HG03565 (cell line): ENCODE measurements at regions not wholly inside any gene's neighbourhood (a gene's known extent, or its start where the extent isn't known, plus 50 kb on each side); places are given as distances from the start of the nearest gene placed in this dataset.
"Not testable (repeated sequence)": the region's sequence is repeated elsewhere in the genome, so short reads cannot be mapped to it uniquely, and the experiment has no call there.

Source experiments
- ATAC-seq: cut with Tn5 transposase; IDR thresholded peaks from one replicate; pipeline ENCODE4 v1.9.1; 2021; ENCODE audit warnings: mild to moderate bottlenecking, moderate library complexity; ENCODE audit not compliant: unreplicated experiment

DNA sequence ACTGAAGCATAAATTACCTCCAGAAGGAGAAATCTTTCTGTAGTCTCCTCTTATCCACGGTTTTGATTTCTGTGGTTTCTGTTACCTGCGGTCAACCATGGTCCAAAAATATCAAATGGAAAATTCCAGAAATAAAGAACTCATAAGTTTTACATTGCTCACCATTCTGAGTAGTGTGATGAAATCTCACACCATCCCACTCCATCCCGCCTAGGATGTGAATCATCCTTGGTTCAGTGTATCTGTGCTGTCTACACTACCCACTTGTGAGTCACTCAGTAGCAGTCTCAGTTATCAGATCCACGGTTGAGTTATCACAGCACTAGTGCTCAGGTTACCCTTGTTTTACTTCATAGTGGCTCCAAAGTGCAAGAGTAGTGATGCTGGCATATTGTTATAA lies 371.2 kb downstream of the NFIB start:
- no peak for ATAC-seq

DNA sequence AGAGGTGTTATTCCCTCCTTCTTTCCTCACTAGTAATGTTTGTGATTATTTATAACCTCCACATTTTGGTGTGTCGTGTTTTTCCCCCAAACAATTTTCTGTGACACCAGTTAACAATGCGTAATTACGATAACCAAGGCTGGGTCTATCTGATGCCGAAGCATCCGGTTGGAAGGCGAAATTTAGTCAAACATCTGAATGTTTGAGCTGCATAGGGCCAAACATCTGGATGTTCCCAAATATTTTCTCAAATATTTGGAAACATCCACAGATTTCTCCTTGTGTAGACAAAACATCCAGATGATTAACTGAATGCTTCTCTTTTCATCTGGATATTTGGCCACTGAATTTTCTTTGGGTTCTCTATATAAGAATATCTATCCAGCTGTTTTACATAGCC lies 371.7 kb downstream of the NFIB start:
- no peak for ATAC-seq

GRCh38 chr9:13941714-13942113 lies 372.2 kb downstream of the NFIB start:
- ATAC-seq: no peak

GRCh38 chr9:13939701-13940490 lies 374.0 kb downstream of the NFIB start:
- no peak for ATAC-seq

- no peak for ATAC-seq
These were observed 374.8 kb downstream of the NFIB start for GRCh38 chr9:13939134-13939533.

- ATAC-seq: no peak
These were observed 379.5 kb downstream of the NFIB start for GRCh38 chr9:13934416-13934815.

DNA sequence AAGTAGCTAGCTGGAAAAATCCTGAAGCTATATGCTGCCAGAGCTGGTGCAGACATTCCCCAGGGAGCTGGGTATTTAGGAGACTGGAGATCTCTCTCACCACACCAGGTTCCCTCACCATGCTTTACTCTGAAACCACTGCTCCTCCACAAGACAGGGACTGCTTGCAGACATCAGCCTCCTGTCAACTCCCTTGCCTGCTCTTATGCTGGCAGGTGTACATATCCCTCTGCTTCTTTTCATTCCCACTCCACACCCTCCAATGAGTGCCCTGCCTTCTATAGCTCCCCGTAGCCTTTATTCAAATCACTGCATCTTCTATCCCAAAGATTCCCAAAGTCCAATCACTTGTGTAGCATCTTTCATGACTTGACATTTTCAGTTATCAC lies 380.7 kb downstream of the NFIB start:
- no peak for ATAC-seq

DNA sequence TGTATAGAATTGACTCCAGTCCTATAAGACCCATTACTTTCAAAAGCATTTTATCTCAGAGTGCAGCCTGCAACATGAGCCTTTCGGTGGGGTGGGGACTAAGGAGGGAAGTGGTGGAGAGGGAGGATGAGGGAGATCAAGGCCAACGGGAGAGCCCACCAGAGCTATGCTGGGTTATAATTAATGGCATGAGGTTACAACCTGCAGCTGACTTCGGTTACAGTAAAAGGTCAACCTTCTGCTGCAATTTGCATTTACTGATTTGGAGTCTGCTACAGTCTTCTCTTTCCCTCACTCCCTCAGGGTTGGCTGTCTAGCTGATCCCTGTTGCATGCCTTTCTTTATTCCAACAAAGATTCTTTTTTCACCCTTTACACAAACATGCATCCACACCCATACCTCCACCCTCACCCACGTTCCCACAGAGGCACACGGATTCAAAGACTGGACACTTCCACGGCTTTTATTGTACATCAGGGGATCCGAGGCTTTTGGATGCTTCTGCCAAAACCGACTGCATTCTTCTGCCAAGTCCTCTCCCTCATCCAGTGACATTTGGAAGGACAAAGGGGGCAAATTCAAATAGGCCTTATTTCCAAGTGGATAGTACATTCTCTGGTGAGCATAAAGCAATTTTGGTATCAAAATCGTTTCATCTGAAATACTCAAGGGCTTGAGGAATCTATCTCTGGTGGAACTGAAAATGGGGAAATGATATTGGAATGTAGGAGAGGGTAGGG lies 381.2 kb downstream of the NFIB start:
- no peak for ATAC-seq

DNA sequence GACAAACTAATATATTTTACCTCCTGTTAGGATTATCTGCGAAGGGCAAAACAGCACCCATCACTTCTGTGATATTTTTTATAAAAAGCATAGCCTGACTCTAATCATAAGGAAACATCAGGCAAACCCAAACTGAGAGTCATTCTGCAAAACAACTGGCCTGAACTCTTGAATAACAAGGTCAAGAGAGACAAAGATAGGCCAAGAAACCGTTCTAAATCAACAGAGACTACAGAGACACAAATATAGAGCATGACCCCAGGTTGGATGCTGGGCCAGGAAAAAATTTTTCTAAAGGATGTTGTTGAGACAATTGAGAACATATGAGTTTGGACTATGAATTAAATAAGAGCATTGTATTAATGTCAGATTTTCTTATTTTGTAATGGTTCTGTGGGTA lies 384.9 kb downstream of the NFIB start:
- ATAC-seq: no peak

DNA sequence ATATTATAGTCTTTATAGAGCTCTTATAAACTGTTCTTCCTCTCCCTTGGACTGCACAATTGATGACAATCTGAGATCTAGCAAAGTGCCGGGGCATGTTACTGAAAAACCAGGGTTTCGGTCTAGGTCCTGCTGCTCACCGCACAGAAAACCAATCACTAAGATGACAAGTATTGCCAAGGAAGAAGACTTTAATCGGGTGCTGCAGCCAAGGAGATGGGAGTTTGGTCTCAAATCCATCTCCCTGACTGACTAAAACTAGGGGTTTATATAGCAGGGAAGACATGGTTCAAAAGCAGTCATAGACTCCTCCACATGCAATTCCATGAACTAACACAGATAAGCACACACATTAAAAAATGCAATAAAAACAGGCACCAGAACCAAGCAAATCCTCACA lies 390.6 kb downstream of the NFIB start:
- ATAC-seq: no peak

DNA sequence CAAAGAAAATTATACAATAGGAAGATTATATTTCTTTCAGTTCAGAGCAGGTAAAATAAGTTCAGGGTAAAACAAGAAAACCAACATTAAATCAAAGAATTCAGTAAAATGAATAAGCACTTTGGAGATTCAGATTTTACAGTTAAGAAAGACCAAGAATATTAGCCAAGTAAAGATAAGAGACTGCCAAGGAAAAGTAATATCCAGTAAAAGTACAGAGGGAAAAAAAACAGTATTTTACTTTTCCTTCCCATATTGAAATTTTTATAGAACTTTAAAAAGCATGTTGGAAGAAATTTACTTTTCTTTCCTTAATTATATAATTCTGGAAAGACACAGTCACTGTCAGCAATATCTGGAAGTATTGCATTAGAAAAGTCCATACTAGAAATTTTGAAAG lies 393.4 kb downstream of the NFIB start:
- ATAC-seq: no peak

GRCh38 chr9:13919401-13919800 lies 394.5 kb downstream of the NFIB start:
- no peak for ATAC-seq

GRCh38 chr9:13917534-13917933 lies 396.4 kb downstream of the NFIB start:
- ATAC-seq: no peak

GRCh38 chr9:13915591-13916301 lies 398.2 kb downstream of the NFIB start:
- ATAC-seq: no peak

DNA sequence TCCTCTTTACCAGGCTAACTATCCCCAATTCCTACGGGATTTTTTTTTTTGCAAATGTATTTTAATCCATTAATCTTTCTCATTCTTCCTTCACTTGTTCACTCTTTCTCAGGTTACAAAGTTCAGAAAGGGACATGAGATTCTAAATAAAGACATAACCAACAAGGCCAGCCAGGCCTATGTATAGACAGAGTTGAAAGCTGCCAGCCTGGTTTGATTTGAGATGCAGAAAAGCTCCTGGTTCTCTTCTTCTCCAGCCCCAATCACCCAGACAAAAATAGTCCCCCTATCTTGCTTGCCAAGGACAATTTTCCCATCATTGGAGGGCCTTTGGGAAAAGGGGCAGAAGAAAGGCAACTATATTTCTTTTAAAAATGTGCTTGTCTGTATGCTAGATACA lies 398.8 kb downstream of the NFIB start:
- ATAC-seq: no peak

- no peak for ATAC-seq
These were observed 402.5 kb downstream of the NFIB start for GRCh38 chr9:13911473-13911872.

GRCh38 chr9:13907842-13908241 lies 406.1 kb downstream of the NFIB start:
- ATAC-seq: not testable (repeated sequence)

DNA sequence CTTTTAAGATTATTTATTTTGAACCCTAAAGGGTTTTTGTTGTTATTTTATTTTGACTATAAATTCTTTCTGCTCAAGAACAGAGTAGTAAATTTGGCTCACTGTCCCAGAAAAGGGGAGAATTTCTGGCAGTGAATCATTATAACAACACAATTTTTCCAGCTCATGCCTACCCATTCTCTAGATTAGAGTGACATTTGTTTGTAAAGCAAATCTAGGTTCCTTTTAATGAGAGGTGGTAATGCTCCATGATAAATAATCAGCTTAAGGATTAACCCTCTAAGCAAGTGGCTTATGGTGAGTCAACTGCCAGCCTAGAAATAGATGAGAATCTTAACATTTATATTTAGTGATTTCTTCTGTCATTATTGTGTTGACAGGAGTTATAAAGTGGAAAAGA lies 409.2 kb downstream of the NFIB start:
- no peak for ATAC-seq

DNA sequence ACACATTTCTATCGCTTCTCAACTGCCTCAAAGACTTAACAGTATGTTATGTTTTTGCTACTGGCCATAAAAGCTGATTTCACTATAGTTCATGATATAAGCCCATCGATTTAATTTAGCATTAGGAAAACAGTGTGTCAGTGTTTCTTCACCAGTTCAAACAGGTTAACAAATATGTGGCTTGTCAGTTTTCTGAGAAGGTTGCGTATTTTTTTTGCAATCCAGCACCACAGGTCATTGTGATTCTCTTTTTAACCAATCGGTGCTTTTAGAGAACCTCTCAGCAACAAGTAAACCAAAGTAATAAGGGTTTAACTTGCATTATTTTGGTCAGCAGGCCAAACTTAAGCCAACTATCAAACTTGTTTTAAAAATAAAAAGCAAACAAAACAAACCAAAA lies 409.6 kb downstream of the NFIB start:
- ATAC-seq: no peak

- ATAC-seq: no peak
These were observed 411.5 kb downstream of the NFIB start for GRCh38 chr9:13902286-13903066.

- ATAC-seq: no peak
These were observed 412.8 kb downstream of the NFIB start for GRCh38 chr9:13901176-13901575.
